Gastroesophageal sphincter (tissue), 4 donors: ENCODE measurements at regions not wholly inside any gene's neighbourhood (a gene's known extent, or its start where the extent isn't known, plus 50 kb on each side); places are given as distances from the start of the nearest gene placed in this dataset.

Source experiments
- ATAC-seq: fragments of 150-250 bp; one replicate; pipeline ENCODE4 v1.9.1; 2016; ENCODE audit warnings: mild to moderate bottlenecking, moderate library complexity
- H3K27ac ChIP-seq, 4 donors: fragments of 200-600 bp; sonication (generic) in 3 of 4; 1 replicate in 3 of 4; 2 replicates in 1 of 4; pipeline ENCODE4 v1.5.1; 2016 to 2019
- H3K27me3 ChIP-seq: fragments of 200-600 bp; sonication (generic); one replicate; pipeline ENCODE4 v1.5.1; 2019
- H3K36me3 ChIP-seq, 2 donors: fragments of 200-600 bp; sonication (generic); one replicate each; pipeline ENCODE4 v1.5.1; 2019; ENCODE audit warnings: control low read depth in 1 of 2
- H3K4me1 ChIP-seq, 3 donors: fragments of 200-600 bp; sonication (generic); 1 replicate in 2 of 3; 2 replicates in 1 of 3; pipeline ENCODE4 v1.5.1; 2016 to 2019; ENCODE audit warnings: control low read depth in 2 of 3
- H3K4me3 ChIP-seq, 2 donors: fragments of 200-600 bp; sonication (generic); one replicate each; pipeline ENCODE4 v1.5.1; 2019; ENCODE audit warnings: mild to moderate bottlenecking in 1 of 2, moderate library complexity in 1 of 2
- H3K9me3 ChIP-seq, 3 donors: fragments of 200-600 bp; sonication (generic); one replicate each; pipeline ENCODE4 v1.5.1; 2017 to 2019; ENCODE audit warnings: control low read depth in 2 of 3
- CTCF ChIP-seq, 4 experiments: fragments of 200-600 bp in 2 of 4; fragments of 450-650 bp in 2 of 4; sonication (generic) in 1 of 4; IDR thresholded peaks; one replicate each; pipeline ENCODE4 v1.5.1; 2017 to 2019; ENCODE audit warnings: antibody characterized with exemption in 4 of 4, mild to moderate bottlenecking in 2 of 4, moderate library complexity in 2 of 4
- EP300 ChIP-seq: sonication (generic); formaldehyde crosslinking; IDR thresholded peaks from one replicate; pipeline ENCODE4 v1.6.1; 2017; ENCODE audit warnings: antibody characterized with exemption, mild to moderate bottlenecking
- POLR2A ChIP-seq, 2 donors: fragments of 450-650 bp; IDR thresholded peaks; one replicate each; pipeline ENCODE4 v1.6.1; 2017; ENCODE audit warnings: antibody characterized with exemption in 2 of 2, mild to moderate bottlenecking in 2 of 2, moderate library complexity in 1 of 2
- POLR2AphosphoS5 ChIP-seq: sonication (generic); formaldehyde crosslinking; IDR thresholded peaks from one replicate; pipeline ENCODE4 v1.6.1; 2017; ENCODE audit warnings: antibody characterized with exemption
- WGBS, 2 donors: methylation state at CpG; one replicate each; pipeline ENCODE4 v1.1.5; 2018; ENCODE audit warnings: low coverage in 1 of 2; 5-methylcytosine and 5-hydroxymethylcytosine counted together

DNA sequence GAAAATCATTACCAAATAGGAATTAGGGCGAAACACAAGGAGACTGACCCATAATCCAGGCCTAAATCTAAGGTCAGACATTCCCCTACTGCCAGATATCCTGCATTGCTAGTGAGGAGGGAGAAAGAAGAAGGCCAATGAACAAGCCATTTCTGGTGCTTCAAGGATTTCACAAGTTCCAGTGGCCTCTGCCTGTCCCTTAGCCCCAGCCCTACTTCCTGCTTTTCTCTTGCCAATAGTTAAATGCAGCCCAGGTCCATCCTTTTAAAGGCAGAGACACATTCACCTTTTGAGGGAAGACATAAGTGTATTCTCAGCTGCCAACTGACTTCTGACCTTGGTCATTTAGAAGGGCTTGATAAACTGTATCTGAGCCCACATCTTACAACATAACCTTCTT lies 135.8 kb downstream of the ZNF621 start:
- no peak for ATAC-seq
- Histone ChIP-seq H3K27me3 (no peaks in the 10 kb centered on the region), H3K36me3 (no peaks in the 10 kb centered on the region), H3K9me3 (no peaks in the 10 kb centered on the region), H3K27ac (no peak overlapping the region), H3K4me3 (no peak overlapping the region), H3K4me1 (no peaks in the 10 kb centered on the region)
- no peak for TF ChIP-seq EP300
- no peak for TF ChIP-seq POLR2A (IDR thresholded peaks at IDR 0.05)
- TF ChIP-seq POLR2AphosphoS5: no peak
- no peak for TF ChIP-seq CTCF (IDR thresholded peaks at IDR 0.05)
- 71 to 86% methylated on average over 1 of the region's 1 CpG for WGBS, 2 donors

- Histone ChIP-seq H3K4me3 (no peak overlapping the region), H3K27me3 (no peaks in the 10 kb centered on the region), H3K9me3 (no peaks in the 10 kb centered on the region), H3K27ac (no peak overlapping the region), H3K4me1 (no peaks in the 10 kb centered on the region), H3K36me3 (no peaks in the 10 kb centered on the region)
- TF ChIP-seq EP300 (no peak), CTCF (IDR thresholded peaks at IDR 0.05) (no peak), POLR2A (IDR thresholded peaks at IDR 0.05) (no peak), POLR2AphosphoS5 (no peak)
- 91 to 100% methylated on average over 1 of the region's 1 CpG for WGBS, 2 donors
- ATAC-seq: no peak
Observed at GRCh38 chr3:40661284-40661683, 136.5 kb downstream of the ZNF621 start.

DNA sequence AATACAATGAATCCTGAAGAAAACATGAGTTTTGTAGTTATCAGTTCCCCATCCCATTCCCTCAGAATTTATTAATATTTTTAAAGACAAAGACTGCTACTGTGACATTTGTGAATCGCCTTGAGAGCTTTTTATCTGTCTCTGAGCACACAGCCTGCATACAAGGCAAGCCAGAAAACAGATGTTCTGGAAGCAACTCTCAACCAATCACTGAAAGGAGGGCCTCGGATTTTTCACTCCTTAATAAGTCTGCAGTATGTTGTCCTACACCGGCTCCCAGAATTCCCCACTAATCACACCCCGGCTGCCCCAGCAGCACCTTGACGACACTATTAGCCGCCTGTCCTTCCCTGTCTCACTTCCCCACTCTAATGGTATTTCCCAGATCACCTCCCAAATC lies 138.5 kb downstream of the ZNF621 start:
- Histone ChIP-seq H3K27me3 (no peaks in the 10 kb centered on the region), H3K9me3 (no peaks in the 10 kb centered on the region), H3K4me3 (no peak overlapping the region), H3K27ac (no peak overlapping the region), H3K36me3 (no peaks in the 10 kb centered on the region), H3K4me1 (no peaks in the 10 kb centered on the region)
- no peak for ATAC-seq
- no peak for TF ChIP-seq POLR2A (IDR thresholded peaks at IDR 0.05)
- WGBS, 2 donors: 37 to 72% methylated on average over 3 to 4 of the region's 6 CpGs

GRCh38 chr3:40669176-40669575 lies 144.4 kb downstream of the ZNF621 start:
- no peaks in the 10 kb centered on the region for H3K36me3 ChIP-seq
- H3K27me3 ChIP-seq: no peaks in the 10 kb centered on the region
- H3K27ac ChIP-seq: no peak overlapping the region
- H3K9me3 ChIP-seq: no peaks in the 10 kb centered on the region
- no peak overlapping the region for H3K4me3 ChIP-seq
- no peak for TF ChIP-seq POLR2A (IDR thresholded peaks at IDR 0.05)
- no peak for TF ChIP-seq POLR2AphosphoS5
- TF ChIP-seq EP300: no peak
- TF ChIP-seq CTCF (IDR thresholded peaks at IDR 0.05): no peak
- H3K4me1 ChIP-seq: no peaks in the 10 kb centered on the region
- no peak for ATAC-seq
- 65 to 84% methylated on average over 4 to 5 of the region's 5 CpGs for WGBS, 2 donors

- Histone ChIP-seq H3K4me1 (no peaks in the 10 kb centered on the region), H3K4me3 (no peak overlapping the region), H3K36me3 (no peaks in the 10 kb centered on the region), H3K9me3 (no peaks in the 10 kb centered on the region), H3K27me3 (no peaks in the 10 kb centered on the region), H3K27ac (no peak overlapping the region)
- ATAC-seq: no peak
- TF ChIP-seq CTCF (IDR thresholded peaks at IDR 0.05) (no peak), POLR2A (IDR thresholded peaks at IDR 0.05) (no peak), EP300 (no peak)
- WGBS, 2 donors: 89 to 100% methylated on average over 1 of the region's 1 CpG
Observed at GRCh38 chr3:40672861-40673260, 148.1 kb downstream of the ZNF621 start.

GRCh38 chr3:40677321-40677720 lies 152.6 kb downstream of the ZNF621 start:
- H3K4me1 ChIP-seq: no peaks in the 10 kb centered on the region
- H3K27ac ChIP-seq: no peak overlapping the region
- TF ChIP-seq POLR2A (IDR thresholded peaks at IDR 0.05): no peak
- no peak for TF ChIP-seq POLR2AphosphoS5
- TF ChIP-seq CTCF (IDR thresholded peaks at IDR 0.05): no peak
- WGBS, 2 donors: 55 to 79% methylated on average over 2 to 3 of the region's 3 CpGs
- ATAC-seq: no peak
- H3K4me3 ChIP-seq: no peak overlapping the region
- H3K9me3 ChIP-seq: no peaks in the 10 kb centered on the region
- H3K27me3 ChIP-seq: no peaks in the 10 kb centered on the region
- H3K36me3 ChIP-seq: no peaks in the 10 kb centered on the region
